GM12872 (cell line): ENCODE measurements at regions not wholly inside any gene's neighbourhood (a gene's known extent, or its start where the extent isn't known, plus 50 kb on each side); places are given as distances from the start of the nearest gene placed in this dataset.

Source experiments
- TF ChIP-seq, protein P1 (sequence below): IDR thresholded peaks from 3 replicates; pipeline ENCODE4 v1.5.1; 2011; ENCODE audit warnings: low read depth, mild to moderate bottlenecking, low read length, moderate library complexity; ENCODE audit not compliant: insufficient read depth

- TF ChIP-seq, protein P1, sequence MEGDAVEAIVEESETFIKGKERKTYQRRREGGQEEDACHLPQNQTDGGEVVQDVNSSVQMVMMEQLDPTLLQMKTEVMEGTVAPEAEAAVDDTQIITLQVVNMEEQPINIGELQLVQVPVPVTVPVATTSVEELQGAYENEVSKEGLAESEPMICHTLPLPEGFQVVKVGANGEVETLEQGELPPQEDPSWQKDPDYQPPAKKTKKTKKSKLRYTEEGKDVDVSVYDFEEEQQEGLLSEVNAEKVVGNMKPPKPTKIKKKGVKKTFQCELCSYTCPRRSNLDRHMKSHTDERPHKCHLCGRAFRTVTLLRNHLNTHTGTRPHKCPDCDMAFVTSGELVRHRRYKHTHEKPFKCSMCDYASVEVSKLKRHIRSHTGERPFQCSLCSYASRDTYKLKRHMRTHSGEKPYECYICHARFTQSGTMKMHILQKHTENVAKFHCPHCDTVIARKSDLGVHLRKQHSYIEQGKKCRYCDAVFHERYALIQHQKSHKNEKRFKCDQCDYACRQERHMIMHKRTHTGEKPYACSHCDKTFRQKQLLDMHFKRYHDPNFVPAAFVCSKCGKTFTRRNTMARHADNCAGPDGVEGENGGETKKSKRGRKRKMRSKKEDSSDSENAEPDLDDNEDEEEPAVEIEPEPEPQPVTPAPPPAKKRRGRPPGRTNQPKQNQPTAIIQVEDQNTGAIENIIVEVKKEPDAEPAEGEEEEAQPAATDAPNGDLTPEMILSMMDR, result no peak
Measured at GRCh38 chr5:155625897-155626543, 612.5 kb downstream of the KIF4B start.

- TF ChIP-seq, protein P1, result no peak
Measured at GRCh38 chr5:155626592-155626991, 613.0 kb downstream of the KIF4B start.

- TF ChIP-seq, protein P1, result no peak
Measured at GRCh38 chr5:155628346-155628745, 614.8 kb downstream of the KIF4B start.

GRCh38 chr5:155629597-155629996, 616.0 kb downstream of the KIF4B start:
- TF ChIP-seq, protein P1, result no peak

DNA sequence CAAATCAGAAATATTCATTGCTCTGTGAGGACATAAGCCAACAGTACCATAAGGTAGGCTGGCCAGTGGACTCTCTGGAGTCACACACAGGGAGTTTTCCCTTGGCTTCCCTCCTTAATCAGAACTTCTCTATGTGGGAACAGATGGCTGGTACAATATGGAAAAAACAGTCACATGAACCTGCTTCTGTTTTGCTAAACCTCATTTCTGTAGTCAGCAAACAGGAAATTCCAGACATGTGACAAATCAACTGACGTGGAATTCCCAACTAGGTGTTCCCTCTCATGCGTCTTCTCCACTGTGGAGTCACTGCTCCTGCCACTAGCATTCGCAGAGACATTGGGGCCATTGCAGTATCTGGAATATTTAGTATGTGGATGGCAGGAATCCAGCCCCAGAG, 617.6 kb downstream of the KIF4B start:
- TF ChIP-seq, protein P1, result no peak

DNA sequence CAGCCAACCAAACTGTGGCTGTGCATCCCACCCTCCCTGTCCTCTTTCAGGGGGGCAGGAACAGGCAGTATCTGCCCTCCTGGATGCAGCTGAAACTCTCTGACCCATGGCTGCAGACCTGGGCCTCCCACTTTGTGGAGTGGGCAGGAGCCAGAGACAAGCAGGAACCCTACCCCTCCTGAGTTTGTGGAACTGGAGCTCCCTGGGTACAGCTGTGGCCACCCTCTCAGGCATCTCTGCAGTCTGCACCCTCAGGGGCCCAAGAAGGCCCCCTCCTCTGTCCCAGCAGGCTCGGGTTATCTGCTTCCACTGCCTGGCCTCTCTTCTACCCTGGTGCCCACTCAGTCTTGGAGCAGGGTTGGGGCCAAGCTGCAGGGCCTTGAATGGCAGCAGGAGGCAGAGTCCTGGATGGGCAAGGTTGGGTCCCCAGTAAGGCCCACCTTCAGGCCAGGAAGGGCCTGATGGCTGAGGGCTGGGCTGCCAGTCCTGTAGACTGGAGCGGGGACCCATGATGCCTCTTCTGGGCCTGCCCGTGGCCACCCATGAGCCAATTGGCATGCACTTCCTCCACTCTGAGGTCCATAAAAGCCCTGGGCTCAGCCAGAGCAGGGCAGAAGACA, 619.9 kb downstream of the KIF4B start:
- TF ChIP-seq, protein P1, result no peak

DNA sequence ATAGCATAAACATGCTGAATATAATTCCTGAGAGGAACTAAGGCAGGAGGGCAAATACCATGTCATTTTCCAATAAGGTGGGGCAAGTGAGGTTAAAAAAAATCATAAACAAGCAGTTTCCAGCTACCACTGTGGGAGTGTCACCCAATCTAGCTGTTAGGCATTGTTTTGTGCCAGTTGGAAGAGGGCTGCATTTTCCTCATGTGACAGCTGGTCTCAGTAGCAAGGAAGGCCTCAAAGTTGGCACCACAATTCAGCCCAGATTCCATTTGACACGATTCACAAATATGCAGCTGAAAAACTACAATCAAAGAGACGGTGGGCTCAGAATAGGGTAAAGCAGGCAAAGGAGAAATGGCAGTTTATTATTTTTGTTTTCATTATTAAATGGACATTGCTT, 636.1 kb downstream of the KIF4B start:
- TF ChIP-seq, protein P1, result no peak
